ENCODE measurements at regions not wholly inside any gene's neighbourhood (a gene's known extent, or its start where the extent isn't known, plus 50 kb on each side); places are given as distances from the start of the nearest gene placed in this dataset.

DNA sequence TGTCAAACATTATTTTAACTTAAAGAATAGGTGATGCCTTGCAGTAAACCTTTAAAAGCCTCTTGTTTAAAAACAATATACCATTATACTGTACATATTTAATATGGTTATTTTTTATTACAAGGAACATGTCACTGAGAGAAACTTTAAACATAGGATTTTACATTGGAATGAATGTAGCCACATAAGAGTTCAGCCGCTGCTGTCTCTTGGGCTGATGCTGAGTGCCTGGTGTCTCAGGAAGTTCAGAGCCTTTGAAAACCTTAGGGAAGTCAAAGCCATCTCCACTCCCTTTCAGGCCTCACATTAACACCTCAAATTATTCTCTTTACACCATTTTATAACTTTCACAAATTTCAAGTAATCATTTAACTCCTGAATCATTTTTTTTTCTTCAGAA, 93.5 kb upstream of the DKK2 start:
- in situ Hi-C loops (cut with MboI) (no loop called here), intact Hi-C loops (cut with micrococcal nuclease; ENCODE audit: unreplicated experiment) (no loop called here)
- no peaks in the 10 kb centered on the region for H3K9me3 ChIP-seq (replicated peaks; ENCODE audit: control insufficient read depth, insufficient read depth, low read length)
- H4K20me1 ChIP-seq (ENCODE audit: control insufficient read depth, insufficient read depth): no peaks in the 10 kb centered on the region
- H3K79me2 ChIP-seq (ENCODE audit: control insufficient read depth, insufficient read depth, low read length): no peaks in the 10 kb centered on the region
- 27% methylated on average over 1 of the region's 1 CpG for WGBS (ENCODE audit: insufficient coverage, insufficient replicate concordance, low lambda C conversion rate, missing lambda C conversion rate)
- no TSS peak for BruUV-seq (replicated peaks)
- H3K4me1 ChIP-seq (ENCODE audit: control insufficient read depth, insufficient read depth, low read length): no peaks in the 10 kb centered on the region
- H3K4me3 ChIP-seq: no peak overlapping the region
- TF ChIP-seq MEF2A (IDR thresholded peaks at IDR 0.05; ENCODE audit: insufficient read depth, low read depth, low read length) (no peak), SIX5 (IDR thresholded peaks at IDR 0.05; ENCODE audit: low read depth, low read length, severe bottlenecking) (no peak), ZZZ3 (IDR thresholded peaks at IDR 0.05; ENCODE audit: control insufficient read depth, insufficient read length, low read depth) (no peak), SREBF2 (IDR thresholded peaks at IDR 0.05; ENCODE audit: low read length) (no peak), TCF7 (IDR thresholded peaks at IDR 0.05; ENCODE audit: borderline replicate concordance) (no peak), MYB (IDR thresholded peaks at IDR 0.05; ENCODE audit: borderline replicate concordance, low read depth, low read length) (no peak), NFYA (IDR thresholded peaks at IDR 0.05; ENCODE audit: borderline replicate concordance, low read depth, low read length) (no peak), HDGF (IDR thresholded peaks at IDR 0.05) (no peak), TARDBP (IDR thresholded peaks at IDR 0.05; ENCODE audit: borderline replicate concordance) (no peak), WRNIP1 (IDR thresholded peaks at IDR 0.05; ENCODE audit: borderline replicate concordance, low read depth, low read length) (no peak), GABPA (IDR thresholded peaks at IDR 0.05; ENCODE audit: low read depth) (no peak), IKZF1 (conservative IDR thresholded peaks at IDR 0.05) (no peak), MTA3 (IDR thresholded peaks at IDR 0.05; ENCODE audit: borderline replicate concordance, low read length) (no peak), MTA2 (IDR thresholded peaks at IDR 0.05; ENCODE audit: low read depth) (no peak)
- TF ChIP-seq, protein P1, sequence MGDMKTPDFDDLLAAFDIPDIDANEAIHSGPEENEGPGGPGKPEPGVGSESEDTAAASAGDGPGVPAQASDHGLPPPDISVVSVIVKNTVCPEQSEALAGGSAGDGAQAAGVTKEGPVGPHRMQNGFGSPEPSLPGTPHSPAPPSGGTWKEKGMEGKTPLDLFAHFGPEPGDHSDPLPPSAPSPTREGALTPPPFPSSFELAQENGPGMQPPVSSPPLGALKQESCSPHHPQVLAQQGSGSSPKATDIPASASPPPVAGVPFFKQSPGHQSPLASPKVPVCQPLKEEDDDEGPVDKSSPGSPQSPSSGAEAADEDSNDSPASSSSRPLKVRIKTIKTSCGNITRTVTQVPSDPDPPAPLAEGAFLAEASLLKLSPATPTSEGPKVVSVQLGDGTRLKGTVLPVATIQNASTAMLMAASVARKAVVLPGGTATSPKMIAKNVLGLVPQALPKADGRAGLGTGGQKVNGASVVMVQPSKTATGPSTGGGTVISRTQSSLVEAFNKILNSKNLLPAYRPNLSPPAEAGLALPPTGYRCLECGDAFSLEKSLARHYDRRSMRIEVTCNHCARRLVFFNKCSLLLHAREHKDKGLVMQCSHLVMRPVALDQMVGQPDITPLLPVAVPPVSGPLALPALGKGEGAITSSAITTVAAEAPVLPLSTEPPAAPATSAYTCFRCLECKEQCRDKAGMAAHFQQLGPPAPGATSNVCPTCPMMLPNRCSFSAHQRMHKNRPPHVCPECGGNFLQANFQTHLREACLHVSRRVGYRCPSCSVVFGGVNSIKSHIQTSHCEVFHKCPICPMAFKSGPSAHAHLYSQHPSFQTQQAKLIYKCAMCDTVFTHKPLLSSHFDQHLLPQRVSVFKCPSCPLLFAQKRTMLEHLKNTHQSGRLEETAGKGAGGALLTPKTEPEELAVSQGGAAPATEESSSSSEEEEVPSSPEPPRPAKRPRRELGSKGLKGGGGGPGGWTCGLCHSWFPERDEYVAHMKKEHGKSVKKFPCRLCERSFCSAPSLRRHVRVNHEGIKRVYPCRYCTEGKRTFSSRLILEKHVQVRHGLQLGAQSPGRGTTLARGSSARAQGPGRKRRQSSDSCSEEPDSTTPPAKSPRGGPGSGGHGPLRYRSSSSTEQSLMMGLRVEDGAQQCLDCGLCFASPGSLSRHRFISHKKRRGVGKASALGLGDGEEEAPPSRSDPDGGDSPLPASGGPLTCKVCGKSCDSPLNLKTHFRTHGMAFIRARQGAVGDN (IDR thresholded peaks at IDR 0.05): no peak
- ChIA-PET RAD21 (ENCODE audit: unreplicated experiment) (no interaction called here), SMC1A (ENCODE audit: uncharacterized antibody, unreplicated experiment) (no interaction called here), CTCF (no interaction called here), POLR2A (no interaction called here)
- no peak overlapping the region for H2AFZ ChIP-seq (ENCODE audit: control insufficient read depth, low read depth, low read length)
- H3K9ac ChIP-seq (ENCODE audit: control insufficient read depth, insufficient read depth, low read length): no peak overlapping the region
- no peak overlapping the region for H3K27ac ChIP-seq (ENCODE audit: control insufficient read depth, insufficient read depth)
- ATAC-seq (no peak), DNase-seq (ENCODE audit: low read depth, low spot score) (no peak), FAIRE-seq (no peak)
- H3K36me3 ChIP-seq (ENCODE audit: control insufficient read depth in 2 of 2, insufficient read depth in 2 of 2, low read length in 1 of 2): no peaks in the 10 kb centered on the region
- no peak overlapping the region for H3K4me2 ChIP-seq (ENCODE audit: control insufficient read depth, insufficient read depth)
- no peaks in the 10 kb centered on the region for H3K27me3 ChIP-seq (replicated peaks in 1 of 2; ENCODE audit: control insufficient read depth in 2 of 2, insufficient read depth in 2 of 2, low read length in 1 of 2)
